MG63 (cell line): ENCODE measurements at regions not wholly inside any gene's neighbourhood (a gene's known extent, or its start where the extent isn't known, plus 50 kb on each side); places are given as distances from the start of the nearest gene placed in this dataset.
A peak's percentile ranks its signal among the peaks of the same experiment; 100 is the strongest.

Source experiments
- DNase-seq: peaks from one replicate; pipeline ENCODE4 v3.0.0-alpha.2; 2020
- H3K27me3 ChIP-seq: fragments of 250-450 bp; sonication (Bioruptor Pico); 2 replicates; pipeline ENCODE4 v1.5.1; 2020; ENCODE audit warnings: mild to moderate bottlenecking, moderate library complexity
- H3K36me3 ChIP-seq: fragments of 250-450 bp; sonication (Bioruptor Pico); 2 replicates; pipeline ENCODE4 v1.5.1; 2020; ENCODE audit warnings: mild to moderate bottlenecking, moderate library complexity
- H3K4me3 ChIP-seq: fragments of 250-450 bp; sonication (Bioruptor Pico); 2 replicates; pipeline ENCODE4 v1.5.1; 2020; ENCODE audit warnings: mild to moderate bottlenecking, moderate library complexity
- H3K9me3 ChIP-seq: fragments of 250-450 bp; sonication (Bioruptor Pico); 2 replicates; pipeline ENCODE4 v1.5.1; 2020; ENCODE audit warnings: mild to moderate bottlenecking, moderate library complexity

- Histone ChIP-seq H3K36me3 (no peaks in the 10 kb centered on the region), H3K4me3 (no peak overlapping the region), H3K9me3 (no peaks in the 10 kb centered on the region), H3K27me3 (no peaks in the 10 kb centered on the region)
- no peak for DNase-seq
Measured at GRCh38 chr1:216922406-216922805, 199.2 kb upstream of the ESRRG start.

- DNase-seq, result no peak
- Histone ChIP-seq H3K27me3 (no peaks in the 10 kb centered on the region), H3K9me3 (no peaks in the 10 kb centered on the region), H3K4me3 (no peak overlapping the region), H3K36me3 (no peaks in the 10 kb centered on the region)
Measured at GRCh38 chr1:216921866-216922265, 198.6 kb upstream of the ESRRG start.

- no peak for DNase-seq
- Histone ChIP-seq H3K4me3 (no peak overlapping the region), H3K9me3 (no peaks in the 10 kb centered on the region), H3K27me3 (no peaks in the 10 kb centered on the region), H3K36me3 (no peaks in the 10 kb centered on the region)
Measured at GRCh38 chr1:216919060-216919970, 196.1 kb upstream of the ESRRG start.

- H3K36me3 ChIP-seq, result no peaks in the 10 kb centered on the region
- DNase-seq, result no peak
- H3K27me3 ChIP-seq, result no peaks in the 10 kb centered on the region
- H3K4me3 ChIP-seq, result no peak overlapping the region
- no peaks in the 10 kb centered on the region for H3K9me3 ChIP-seq
Measured at GRCh38 chr1:216916890-216917438, 193.7 kb upstream of the ESRRG start.

- DNase-seq, result no peak
Measured at GRCh38 chr1:216914974-216915373, 191.7 kb upstream of the ESRRG start.

GRCh38 chr1:216913976-216914375 lies 190.7 kb upstream of the ESRRG start:
- Histone ChIP-seq H3K36me3 (no peaks in the 10 kb centered on the region), H3K4me3 (no peak overlapping the region), H3K27me3 (no peaks in the 10 kb centered on the region), H3K9me3 (no peaks in the 10 kb centered on the region)
- no peak for DNase-seq

More at GRCh38 chr1:216914974-216915373, 191.7 kb upstream of the ESRRG start:
- no peaks in the 10 kb centered on the region for H3K27me3 ChIP-seq
- no peaks in the 10 kb centered on the region for H3K9me3 ChIP-seq
- H3K4me3 ChIP-seq, result no peak overlapping the region
- no peaks in the 10 kb centered on the region for H3K36me3 ChIP-seq

- H3K4me3 ChIP-seq, result no peak overlapping the region
- no peaks in the 10 kb centered on the region for H3K36me3 ChIP-seq
- H3K27me3 ChIP-seq, result no peaks in the 10 kb centered on the region
- H3K9me3 ChIP-seq, result no peaks in the 10 kb centered on the region
- no peak for DNase-seq
Measured at GRCh38 chr1:216910081-216910840, 187.0 kb upstream of the ESRRG start.

- Histone ChIP-seq H3K36me3 (no peaks in the 10 kb centered on the region), H3K27me3 (no peaks in the 10 kb centered on the region), H3K4me3 (no peak overlapping the region), H3K9me3 (no peaks in the 10 kb centered on the region)
- DNase-seq, result no peak
Measured at GRCh38 chr1:216908126-216908525, 184.9 kb upstream of the ESRRG start.

GRCh38 chr1:216907100-216907499 lies 183.9 kb upstream of the ESRRG start:
- H3K4me3 ChIP-seq, result no peak overlapping the region
- no peak for DNase-seq
- H3K27me3 ChIP-seq, result no peaks in the 10 kb centered on the region
- no peaks in the 10 kb centered on the region for H3K9me3 ChIP-seq
- no peaks in the 10 kb centered on the region for H3K36me3 ChIP-seq

GRCh38 chr1:216905781-216906180 lies 182.6 kb upstream of the ESRRG start:
- Histone ChIP-seq H3K4me3 (no peak overlapping the region), H3K36me3 (no peaks in the 10 kb centered on the region), H3K27me3 (no peaks in the 10 kb centered on the region)

GRCh38 chr1:216905137-216905536 lies 181.9 kb upstream of the ESRRG start:
- no peak for DNase-seq
- Histone ChIP-seq H3K36me3 (no peaks in the 10 kb centered on the region), H3K4me3 (no peak overlapping the region), H3K9me3 (no peaks in the 10 kb centered on the region), H3K27me3 (no peaks in the 10 kb centered on the region)

More at GRCh38 chr1:216905781-216906180, 182.6 kb upstream of the ESRRG start:
- DNase-seq, result no peak
- H3K9me3 ChIP-seq, result no peaks in the 10 kb centered on the region

GRCh38 chr1:216904471-216904870 lies 181.2 kb upstream of the ESRRG start:
- H3K4me3 ChIP-seq, result no peak overlapping the region
- DNase-seq, result no peak
- no peaks in the 10 kb centered on the region for H3K9me3 ChIP-seq
- H3K36me3 ChIP-seq, result no peaks in the 10 kb centered on the region
- no peaks in the 10 kb centered on the region for H3K27me3 ChIP-seq

GRCh38 chr1:216903382-216903740 lies 180.1 kb upstream of the ESRRG start:
- H3K4me3 ChIP-seq, result no peak overlapping the region
- no peaks in the 10 kb centered on the region for H3K36me3 ChIP-seq
- no peaks in the 10 kb centered on the region for H3K27me3 ChIP-seq
- no peaks in the 10 kb centered on the region for H3K9me3 ChIP-seq
- DNase-seq, result peak; percentile 70

GRCh38 chr1:216902669-216903381 lies 179.6 kb upstream of the ESRRG start:
- peak; percentile 62 for DNase-seq
- Histone ChIP-seq H3K4me3 (no peak overlapping the region), H3K9me3 (no peaks in the 10 kb centered on the region), H3K36me3 (no peaks in the 10 kb centered on the region), H3K27me3 (no peaks in the 10 kb centered on the region)

- H3K4me3 ChIP-seq, result no peak overlapping the region
- H3K36me3 ChIP-seq, result no peaks in the 10 kb centered on the region
- H3K9me3 ChIP-seq, result no peaks in the 10 kb centered on the region
- DNase-seq, result no peak
- H3K27me3 ChIP-seq, result no peaks in the 10 kb centered on the region
Measured at GRCh38 chr1:216900116-216900620, 176.9 kb upstream of the ESRRG start.

GRCh38 chr1:216898801-216899200 lies 175.6 kb upstream of the ESRRG start:
- no peak for DNase-seq
- no peaks in the 10 kb centered on the region for H3K36me3 ChIP-seq
- H3K27me3 ChIP-seq, result no peaks in the 10 kb centered on the region
- no peaks in the 10 kb centered on the region for H3K9me3 ChIP-seq
- H3K4me3 ChIP-seq, result no peak overlapping the region

- H3K4me3 ChIP-seq, result peak overlapping the region; percentile 11
- DNase-seq, result no peak
Measured at GRCh38 chr1:216896146-216896545, 172.9 kb upstream of the ESRRG start.

More at GRCh38 chr1:216896146-216896545, 172.9 kb upstream of the ESRRG start:
- Histone ChIP-seq H3K27me3 (no peaks in the 10 kb centered on the region), H3K9me3 (no peaks in the 10 kb centered on the region), H3K36me3 (no peaks in the 10 kb centered on the region)
